Activated CD4-positive, alpha-beta T cell treated with anti-CD3 and anti-CD28 coated beads, Interleukin-2, amount 10 ng/mL, durations not matched to agents 24 days and 14 days (primary cell): ENCODE measurements at regions not wholly inside any gene's neighbourhood (a gene's known extent, or its start where the extent isn't known, plus 50 kb on each side); places are given as distances from the start of the nearest gene placed in this dataset.

Experiments
- DNase-seq: peaks from one replicate; pipeline ENCODE4 v3.0.0; 2022
- H3K27ac Mint-ChIP-seq: one replicate; pipeline ENCODE4 v1.8.0; 2022; ENCODE audit warnings: mild to moderate bottlenecking, mixed read lengths
- H3K27me3 Mint-ChIP-seq: one replicate; pipeline ENCODE4 v1.8.0; 2022; ENCODE audit warnings: mixed read lengths
- H3K36me3 Mint-ChIP-seq: one replicate; pipeline ENCODE4 v1.8.0; 2022; ENCODE audit warnings: low read depth, mild to moderate bottlenecking, mixed read lengths
- H3K4me1 Mint-ChIP-seq: one replicate; pipeline ENCODE4 v1.8.0; 2021; ENCODE audit warnings: mixed read lengths
- H3K4me3 Mint-ChIP-seq: one replicate; pipeline ENCODE4 v1.8.0; 2022; ENCODE audit warnings: mild to moderate bottlenecking, moderate library complexity, mixed read lengths
- H3K9me3 Mint-ChIP-seq: one replicate; pipeline ENCODE4 v1.8.0; 2021; ENCODE audit warnings: mixed read lengths
- intact Hi-C: fragments of 100-400 bp; cut with micrococcal nuclease; formaldehyde crosslinking; loops from one replicate; pipeline ENCODE4 v1.15.1; 2023

DNA sequence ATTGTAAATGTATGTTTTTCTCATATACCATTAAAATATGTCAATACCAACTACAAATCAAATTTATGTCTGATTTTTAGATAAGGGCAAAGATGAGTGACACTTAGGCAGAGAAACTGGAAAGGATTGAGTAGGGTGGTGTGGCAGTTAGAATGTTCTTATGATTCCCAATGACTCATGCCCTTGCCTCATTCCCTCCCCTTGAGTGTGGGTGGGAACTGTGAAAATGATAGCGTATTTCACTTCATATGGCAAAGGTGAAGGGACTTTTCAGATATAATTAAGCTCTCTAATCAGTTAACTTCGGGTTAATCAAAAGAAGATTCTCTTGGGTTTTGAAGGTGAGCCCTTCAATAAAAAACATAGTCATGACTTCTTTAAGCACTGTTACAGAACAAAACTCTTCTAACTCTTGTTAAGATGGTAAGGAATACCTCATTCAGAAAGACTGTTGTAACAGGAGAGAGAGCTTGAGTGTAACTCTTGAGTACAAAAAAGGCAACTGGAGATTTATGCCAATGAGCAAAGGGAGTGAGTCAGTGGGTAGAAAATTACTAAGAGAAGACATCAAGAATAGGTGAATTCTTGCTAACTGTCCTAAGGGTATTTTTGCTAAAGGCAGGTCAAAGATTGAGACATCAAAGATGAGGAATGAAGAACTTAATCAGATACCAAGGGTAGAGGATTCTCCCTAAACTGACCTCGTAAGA is 329.5 kb downstream of the KCTD8 start:
- Mint-ChIP-seq H3K4me3 (no peak overlapping the region), H3K27ac (no peak overlapping the region), H3K27me3 (no peaks in the 10 kb centered on the region), H3K4me1 (no peaks in the 10 kb centered on the region), H3K36me3 (no peaks in the 10 kb centered on the region), H3K9me3 (peaks cover 4% of the 10 kb centered on the region)
- intact Hi-C loops: no loop called here
- no peak for DNase-seq

DNA sequence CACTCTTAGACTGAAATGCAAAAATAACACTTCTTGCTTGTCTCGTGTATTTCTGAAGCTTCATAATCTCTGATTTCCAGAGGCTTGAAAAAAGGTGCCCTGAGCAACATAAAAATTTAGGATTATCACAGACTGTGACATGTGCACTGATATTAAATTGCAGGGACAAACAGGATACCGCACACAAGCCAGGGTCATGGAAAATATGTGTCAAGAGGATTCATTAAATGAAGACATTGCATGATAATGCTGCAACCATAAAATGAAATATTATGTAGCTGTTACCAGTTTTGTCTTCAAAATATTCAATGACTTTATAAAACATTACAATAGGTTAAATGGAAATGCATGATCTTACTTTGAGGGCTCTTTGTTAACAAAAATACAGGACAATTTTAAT is 328.0 kb downstream of the KCTD8 start:
- Mint-ChIP-seq H3K36me3 (no peaks in the 10 kb centered on the region), H3K27me3 (no peaks in the 10 kb centered on the region), H3K27ac (no peak overlapping the region), H3K9me3 (peaks cover 6% of the 10 kb centered on the region), H3K4me1 (no peaks in the 10 kb centered on the region), H3K4me3 (no peak overlapping the region)
- DNase-seq: no peak
- intact Hi-C loops: no loop called here

DNA sequence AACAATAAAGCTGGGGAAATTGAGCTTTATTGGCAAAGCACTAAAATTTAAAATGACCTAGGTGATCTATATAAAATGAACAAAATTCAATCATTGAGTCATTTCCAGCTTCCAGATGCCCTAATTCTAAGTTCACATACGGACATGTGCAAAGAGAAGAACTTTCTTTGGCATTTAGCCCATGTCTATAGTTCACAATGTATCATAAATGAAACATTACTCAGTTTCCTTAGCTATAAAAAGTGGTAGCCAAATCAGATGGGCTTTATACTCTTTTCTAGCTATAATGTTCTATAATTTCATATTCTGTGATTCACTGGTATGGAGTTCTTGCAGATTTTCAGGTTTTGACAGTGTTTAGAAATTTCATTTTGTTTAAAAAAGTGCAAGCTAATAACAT is 327.4 kb downstream of the KCTD8 start:
- intact Hi-C loops: no loop called here
- H3K9me3 Mint-ChIP-seq: peaks cover 6% of the 10 kb centered on the region
- no peak overlapping the region for H3K27ac Mint-ChIP-seq
- H3K4me3 Mint-ChIP-seq: no peak overlapping the region
- no peaks in the 10 kb centered on the region for H3K27me3 Mint-ChIP-seq
- no peaks in the 10 kb centered on the region for H3K4me1 Mint-ChIP-seq
- H3K36me3 Mint-ChIP-seq: no peaks in the 10 kb centered on the region
- no peak for DNase-seq
